ENCODE measurements at regions not wholly inside any gene's neighbourhood (a gene's known extent, or its start where the extent isn't known, plus 50 kb on each side); places are given as distances from the start of the nearest gene placed in this dataset.

- no peak overlapping the region for H3K4me3 ChIP-seq (ENCODE audit: low read depth, low read length, poor library complexity, severe bottlenecking)
- H3K9ac ChIP-seq (ENCODE audit: low read length), result no peak overlapping the region
- H3K27me3 ChIP-seq (ENCODE audit: insufficient read depth, low read length), result no peaks in the 10 kb centered on the region
- no peaks in the 10 kb centered on the region for H3K9me2 ChIP-seq (ENCODE audit: low read depth, low read length)
- no peaks in the 10 kb centered on the region for H3K36me3 ChIP-seq (ENCODE audit: insufficient read depth, low read length)
- no peak overlapping the region for H3K4me2 ChIP-seq (ENCODE audit: low read length)
- no peaks in the 10 kb centered on the region for H4K20me1 ChIP-seq (ENCODE audit: insufficient read depth, low read length)
- no peaks in the 10 kb centered on the region for H3K79me2 ChIP-seq (ENCODE audit: insufficient read depth, low read length)
- H3K4me1 ChIP-seq (ENCODE audit: insufficient read depth, low read length, severe bottlenecking), result no peaks in the 10 kb centered on the region
- TF ChIP-seq EZH2 (IDR thresholded peaks at IDR 0.05; ENCODE audit: borderline replicate concordance, low read length), result no peak
- no peak for TF ChIP-seq CTCF (IDR thresholded peaks at IDR 0.05; ENCODE audit: low read length)
- H3K27ac ChIP-seq (ENCODE audit: low read depth, low read length, poor library complexity, severe bottlenecking), result no peak overlapping the region
- H3K9me3 ChIP-seq (ENCODE audit: low read length), result no peaks in the 10 kb centered on the region
- H3F3A ChIP-seq (ENCODE audit: insufficient read depth, low read length), result no peaks in the 10 kb centered on the region
- no peak overlapping the region for H2AFZ ChIP-seq (ENCODE audit: low read length)
Observed at GRCh38 chr11:33946930-33947329, 55.1 kb upstream of the LMO2 start.

- no peak for TF ChIP-seq EZH2 (IDR thresholded peaks at IDR 0.05; ENCODE audit: borderline replicate concordance, low read length)
- TF ChIP-seq CTCF (IDR thresholded peaks at IDR 0.05; ENCODE audit: low read length), result no peak
Observed at GRCh38 chr11:33945481-33946268, 53.8 kb upstream of the LMO2 start.

GRCh38 chr11:33944693-33945424 lies 53.0 kb upstream of the LMO2 start:
- H3K36me3 ChIP-seq (ENCODE audit: insufficient read depth, low read length), result no peaks in the 10 kb centered on the region
- H3K4me1 ChIP-seq (ENCODE audit: insufficient read depth, low read length, severe bottlenecking), result no peaks in the 10 kb centered on the region

More at GRCh38 chr11:33945481-33946268, 53.8 kb upstream of the LMO2 start:
- Histone ChIP-seq H3K4me1 (ENCODE audit: insufficient read depth, low read length, severe bottlenecking) (no peaks in the 10 kb centered on the region), H3K79me2 (ENCODE audit: insufficient read depth, low read length) (no peaks in the 10 kb centered on the region), H2AFZ (ENCODE audit: low read length) (no peak overlapping the region), H3F3A (ENCODE audit: insufficient read depth, low read length) (no peaks in the 10 kb centered on the region), H3K36me3 (ENCODE audit: insufficient read depth, low read length) (no peaks in the 10 kb centered on the region), H4K20me1 (ENCODE audit: insufficient read depth, low read length) (no peaks in the 10 kb centered on the region), H3K4me3 (ENCODE audit: low read depth, low read length, poor library complexity, severe bottlenecking) (no peak overlapping the region), H3K4me2 (ENCODE audit: low read length) (no peak overlapping the region), H3K27ac (ENCODE audit: low read depth, low read length, poor library complexity, severe bottlenecking) (no peak overlapping the region), H3K27me3 (ENCODE audit: insufficient read depth, low read length) (no peaks in the 10 kb centered on the region), H3K9me2 (ENCODE audit: low read depth, low read length) (no peaks in the 10 kb centered on the region), H3K9me3 (ENCODE audit: low read length) (no peaks in the 10 kb centered on the region), H3K9ac (ENCODE audit: low read length) (no peak overlapping the region)

More at GRCh38 chr11:33944693-33945424, 53.0 kb upstream of the LMO2 start:
- Histone ChIP-seq H3K4me2 (ENCODE audit: low read length) (no peak overlapping the region), H4K20me1 (ENCODE audit: insufficient read depth, low read length) (no peaks in the 10 kb centered on the region), H2AFZ (ENCODE audit: low read length) (no peak overlapping the region), H3F3A (ENCODE audit: insufficient read depth, low read length) (no peaks in the 10 kb centered on the region), H3K27ac (ENCODE audit: low read depth, low read length, poor library complexity, severe bottlenecking) (no peak overlapping the region), H3K79me2 (ENCODE audit: insufficient read depth, low read length) (no peaks in the 10 kb centered on the region), H3K9me2 (ENCODE audit: low read depth, low read length) (no peaks in the 10 kb centered on the region), H3K9me3 (ENCODE audit: low read length) (no peaks in the 10 kb centered on the region), H3K4me3 (ENCODE audit: low read depth, low read length, poor library complexity, severe bottlenecking) (no peak overlapping the region), H3K27me3 (ENCODE audit: insufficient read depth, low read length) (no peaks in the 10 kb centered on the region), H3K9ac (ENCODE audit: low read length) (no peak overlapping the region)
- TF ChIP-seq CTCF (IDR thresholded peaks at IDR 0.05; ENCODE audit: low read length), result no peak
- no peak for TF ChIP-seq EZH2 (IDR thresholded peaks at IDR 0.05; ENCODE audit: borderline replicate concordance, low read length)

All from OCI-LY1 (cell line).